ENCODE measurements at regions not wholly inside any gene's neighbourhood (a gene's known extent, or its start where the extent isn't known, plus 50 kb on each side); places are given as distances from the start of the nearest gene placed in this dataset.
"Not testable (repeated sequence)": the region's sequence is repeated elsewhere in the genome, so short reads cannot be mapped to it uniquely, and the experiment has no call there.

DNA sequence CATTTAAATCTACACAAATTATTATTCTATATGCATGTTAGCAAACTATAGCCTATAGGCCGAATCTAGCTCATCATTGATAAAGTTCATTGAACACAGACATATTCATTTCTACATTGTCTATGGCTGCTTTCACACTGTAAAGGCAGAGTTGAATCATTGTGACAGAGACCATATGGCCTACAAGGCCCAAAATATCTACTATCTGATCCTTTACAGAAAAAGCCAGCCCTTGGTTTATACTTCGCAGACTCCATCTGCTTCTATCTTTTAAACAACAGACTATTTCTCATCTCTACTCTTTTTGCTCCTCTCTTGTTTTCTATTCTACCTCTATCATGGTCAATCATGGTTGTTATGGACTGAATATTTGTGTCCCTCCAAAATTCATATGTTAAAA is 190.7 kb downstream of the EXOC5 start:
- DNase-seq = no peak
- no peaks in the 10 kb centered on the region for H3K9me3 Mint-ChIP-seq
- CTCF ChIA-PET = interaction anchor here (0.6 kb wide), 1 partner anchor 299 kb away, joined by 3 read pairs; no protein-coding TSS in a partner anchor
- peaks cover 6% of the 10 kb centered on the region for H3K27me3 Mint-ChIP-seq
- H3K36me3 Mint-ChIP-seq = no peaks in the 10 kb centered on the region
- H3K4me1 Mint-ChIP-seq = no peaks in the 10 kb centered on the region
- no peak overlapping the region for H3K27ac Mint-ChIP-seq
- H3K4me3 Mint-ChIP-seq = no peak overlapping the region

- Mint-ChIP-seq H3K4me3 (no peak overlapping the region), H3K27me3 (peaks cover 17% of the 10 kb centered on the region), H3K27ac (no peak overlapping the region), H3K4me1 (no peaks in the 10 kb centered on the region), H3K9me3 (no peaks in the 10 kb centered on the region), H3K36me3 (no peaks in the 10 kb centered on the region)
- DNase-seq = no peak
- CTCF ChIA-PET = no interaction called here
Observed at GRCh38 chr14:57073986-57074385, 194.7 kb downstream of the EXOC5 start.

- Mint-ChIP-seq H3K27ac (no peak overlapping the region), H3K4me1 (no peaks in the 10 kb centered on the region), H3K27me3 (peaks cover 29% of the 10 kb centered on the region), H3K9me3 (no peaks in the 10 kb centered on the region), H3K4me3 (no peak overlapping the region), H3K36me3 (no peaks in the 10 kb centered on the region)
- CTCF ChIA-PET = no interaction called here
- DNase-seq = no peak
Observed at GRCh38 chr14:57071639-57072038, 197.1 kb downstream of the EXOC5 start.

- H3K9me3 Mint-ChIP-seq = no peaks in the 10 kb centered on the region
- H3K36me3 Mint-ChIP-seq = no peaks in the 10 kb centered on the region
- no peaks in the 10 kb centered on the region for H3K4me1 Mint-ChIP-seq
- CTCF ChIA-PET = no interaction called here
- no peak overlapping the region for H3K27ac Mint-ChIP-seq
- no peak overlapping the region for H3K4me3 Mint-ChIP-seq
- no peak for DNase-seq
- peaks cover 26% of the 10 kb centered on the region for H3K27me3 Mint-ChIP-seq
Observed at GRCh38 chr14:57069702-57070101, 199.0 kb downstream of the EXOC5 start.

DNA sequence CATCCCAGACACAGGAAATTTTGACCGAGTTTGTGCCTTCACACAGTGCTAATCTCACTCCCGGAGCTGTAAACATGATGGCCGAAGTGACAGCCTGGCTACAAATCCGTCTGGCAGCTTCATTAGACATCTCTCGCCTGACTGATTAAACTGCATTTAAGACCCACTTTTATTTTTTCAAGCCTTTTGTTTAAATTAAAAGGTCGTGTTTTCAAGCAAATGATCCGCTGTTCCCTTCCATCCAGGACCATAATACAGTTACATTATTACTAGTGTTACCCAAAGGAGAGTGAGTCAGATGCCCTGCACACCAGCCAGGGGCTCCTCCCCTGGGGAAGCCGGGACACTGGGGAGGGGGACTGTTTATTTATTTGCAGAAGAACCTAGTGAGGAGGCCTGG is 200.2 kb downstream of the EXOC5 start:
- no peaks in the 10 kb centered on the region for H3K4me1 Mint-ChIP-seq
- no peak overlapping the region for H3K4me3 Mint-ChIP-seq
- no peak for DNase-seq
- no peaks in the 10 kb centered on the region for H3K9me3 Mint-ChIP-seq
- no peaks in the 10 kb centered on the region for H3K36me3 Mint-ChIP-seq
- peaks cover 23% of the 10 kb centered on the region for H3K27me3 Mint-ChIP-seq
- CTCF ChIA-PET = no interaction called here
- H3K27ac Mint-ChIP-seq = no peak overlapping the region

GRCh38 chr14:57066887-57067513 is 201.7 kb downstream of the EXOC5 start:
- Mint-ChIP-seq H3K36me3 (no peaks in the 10 kb centered on the region), H3K9me3 (no peaks in the 10 kb centered on the region), H3K4me1 (no peaks in the 10 kb centered on the region), H3K4me3 (no peak overlapping the region), H3K27ac (no peak overlapping the region), H3K27me3 (peaks cover 26% of the 10 kb centered on the region)
- peak; percentile 49 for DNase-seq
- CTCF ChIA-PET = interaction anchor here (0.8 to 1.4 kb wide), 2 partner anchors 14 to 576 kb away, joined by 3 to 4 read pairs; no protein-coding TSS in a partner anchor

- no peak overlapping the region for H3K4me3 Mint-ChIP-seq
- peaks cover 2% of the 10 kb centered on the region for H3K4me1 Mint-ChIP-seq
- H3K36me3 Mint-ChIP-seq = no peaks in the 10 kb centered on the region
- peaks cover 24% of the 10 kb centered on the region for H3K27me3 Mint-ChIP-seq
- no peak for DNase-seq
- CTCF ChIA-PET = no interaction called here
- no peak overlapping the region for H3K27ac Mint-ChIP-seq
- H3K9me3 Mint-ChIP-seq = no peaks in the 10 kb centered on the region
Observed at GRCh38 chr14:57066463-57066862, 202.2 kb downstream of the EXOC5 start.

- Mint-ChIP-seq H3K9me3 (no peaks in the 10 kb centered on the region), H3K4me3 (no peak overlapping the region), H3K27me3 (peaks cover 5% of the 10 kb centered on the region), H3K27ac (no peak overlapping the region), H3K4me1 (peaks cover 22% of the 10 kb centered on the region), H3K36me3 (no peaks in the 10 kb centered on the region)
- CTCF ChIA-PET = interaction anchor here (1.0 kb wide), 1 partner anchor 569 kb away, joined by 3 read pairs; no protein-coding TSS in a partner anchor
- no peak for DNase-seq
Observed at GRCh38 chr14:57061009-57061711, 207.5 kb downstream of the EXOC5 start.

GRCh38 chr14:57060276-57060955 is 208.3 kb downstream of the EXOC5 start:
- Mint-ChIP-seq H3K4me1 (peaks cover 22% of the 10 kb centered on the region), H3K27me3 (peaks cover 8% of the 10 kb centered on the region), H3K27ac (peak overlapping the region; percentile 53), H3K9me3 (no peaks in the 10 kb centered on the region), H3K4me3 (no peak overlapping the region), H3K36me3 (no peaks in the 10 kb centered on the region)
- DNase-seq = peak; percentile 25
- CTCF ChIA-PET = interaction anchor here (1.0 kb wide), 1 partner anchor 569 kb away, joined by 3 read pairs; no protein-coding TSS in a partner anchor

DNA sequence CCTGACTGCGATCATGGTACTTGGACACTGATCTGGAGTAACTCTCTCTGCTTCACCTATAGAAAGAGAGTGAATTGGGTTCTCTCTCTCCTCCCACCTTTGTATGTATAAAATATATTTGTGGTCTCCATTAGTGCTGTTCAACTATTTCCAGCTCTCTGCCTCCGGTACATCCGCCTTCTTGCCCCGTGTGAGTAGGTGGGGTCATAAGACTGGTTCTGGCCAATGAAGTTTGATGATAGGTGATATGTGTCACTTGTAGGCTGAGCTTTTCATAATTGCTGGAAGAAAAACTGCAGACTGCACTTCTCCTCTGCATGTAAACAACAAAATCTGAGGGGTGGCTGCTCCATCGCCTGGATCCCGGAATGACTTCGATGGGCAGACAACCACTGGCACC is 210.4 kb downstream of the EXOC5 start:
- no peaks in the 10 kb centered on the region for H3K9me3 Mint-ChIP-seq

GRCh38 chr14:57057803-57058202 is 210.9 kb downstream of the EXOC5 start:
- CTCF ChIA-PET = no interaction called here
- no peak for DNase-seq
- Mint-ChIP-seq H3K27me3 (peaks cover 10% of the 10 kb centered on the region), H3K27ac (no peak overlapping the region), H3K4me1 (peaks cover 22% of the 10 kb centered on the region), H3K36me3 (no peaks in the 10 kb centered on the region), H3K9me3 (no peaks in the 10 kb centered on the region), H3K4me3 (no peak overlapping the region)

More for the DNA sequence above, 210.4 kb downstream of the EXOC5 start:
- Mint-ChIP-seq H3K36me3 (no peaks in the 10 kb centered on the region), H3K27me3 (peaks cover 10% of the 10 kb centered on the region), H3K27ac (no peak overlapping the region), H3K4me1 (peaks cover 22% of the 10 kb centered on the region), H3K4me3 (no peak overlapping the region)
- CTCF ChIA-PET = no interaction called here
- DNase-seq = no peak

- peaks cover 20% of the 10 kb centered on the region for H3K4me1 Mint-ChIP-seq
- H3K27me3 Mint-ChIP-seq, H3K9me3 Mint-ChIP-seq, H3K27ac Mint-ChIP-seq, H3K36me3 Mint-ChIP-seq, CTCF ChIA-PET, DNase-seq, H3K4me3 Mint-ChIP-seq: not testable (repeated sequence)
Observed at GRCh38 chr14:57056522-57056921, 212.2 kb downstream of the EXOC5 start.

DNA sequence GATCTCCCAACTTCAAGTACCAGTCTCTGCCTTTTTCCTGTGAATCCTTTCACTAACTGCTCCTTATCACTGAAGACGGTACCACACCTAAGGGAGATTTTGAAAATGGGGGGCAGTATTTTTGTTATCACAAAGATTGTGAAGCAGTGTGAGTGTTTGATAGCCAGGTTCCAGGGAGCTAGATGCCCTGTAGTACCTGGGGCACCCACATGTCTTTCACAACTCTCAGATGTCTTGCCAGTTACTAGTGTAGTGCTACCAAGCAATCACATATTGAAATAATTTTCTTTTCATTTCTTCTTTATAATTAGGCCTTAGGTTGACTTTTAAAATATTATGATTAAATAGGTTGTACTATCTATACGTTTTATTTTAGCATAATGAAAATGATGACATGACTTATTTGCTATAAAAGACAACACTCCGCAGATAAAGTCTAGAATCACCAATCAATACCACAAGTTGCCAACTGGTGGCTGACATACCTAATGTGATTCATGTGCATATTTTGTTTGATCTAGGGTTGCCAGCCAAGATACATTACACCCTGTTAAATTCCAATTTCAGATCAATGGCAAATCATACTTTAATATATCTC is 215.9 kb downstream of the EXOC5 start:
- no peaks in the 10 kb centered on the region for H3K9me3 Mint-ChIP-seq
- H3K27me3 Mint-ChIP-seq = peaks cover 10% of the 10 kb centered on the region
- CTCF ChIA-PET = no interaction called here
- no peak overlapping the region for H3K4me3 Mint-ChIP-seq
- H3K36me3 Mint-ChIP-seq = no peaks in the 10 kb centered on the region
- H3K27ac Mint-ChIP-seq = no peak overlapping the region
- H3K4me1 Mint-ChIP-seq = no peaks in the 10 kb centered on the region
- no peak for DNase-seq

GRCh38 chr14:57051633-57052032 is 217.1 kb downstream of the EXOC5 start:
- no peaks in the 10 kb centered on the region for H3K4me1 Mint-ChIP-seq
- no peak overlapping the region for H3K27ac Mint-ChIP-seq
- no peaks in the 10 kb centered on the region for H3K9me3 Mint-ChIP-seq
- CTCF ChIA-PET = no interaction called here
- H3K4me3 Mint-ChIP-seq = no peak overlapping the region
- no peaks in the 10 kb centered on the region for H3K36me3 Mint-ChIP-seq
- DNase-seq = no peak
- H3K27me3 Mint-ChIP-seq = peaks cover 10% of the 10 kb centered on the region
